Transverse colon (tissue), 4 donors: ENCODE measurements at regions not wholly inside any gene's neighbourhood (a gene's known extent, or its start where the extent isn't known, plus 50 kb on each side); places are given as distances from the start of the nearest gene placed in this dataset.

Source experiments
- EP300 ChIP-seq: sonication (generic); formaldehyde crosslinking; IDR thresholded peaks from one replicate; pipeline ENCODE4 v1.6.1; 2017; ENCODE audit warnings: antibody characterized with exemption, low read depth
- POLR2A ChIP-seq: fragments of 450-650 bp; IDR thresholded peaks from one replicate; pipeline ENCODE4 v1.6.1; 2016; ENCODE audit warnings: antibody characterized with exemption, mild to moderate bottlenecking, moderate library complexity
- POLR2AphosphoS5 ChIP-seq, 3 donors: sonication (generic); formaldehyde crosslinking; IDR thresholded peaks; one replicate each; pipeline ENCODE4 v1.6.1; 2016; ENCODE audit warnings: antibody characterized with exemption in 3 of 3
- TF ChIP-seq, protein P1 (sequence below), 5 experiments: fragments of 200-600 bp in 3 of 5; fragments of 450-650 bp in 2 of 5; sonication (generic) in 3 of 5; IDR thresholded peaks; 1 replicate in 2 of 5; 2 replicates in 3 of 5; pipeline ENCODE4 v1.5.1; 2016 to 2017; ENCODE audit warnings: antibody characterized with exemption in 5 of 5, inconsistent platforms in 3 of 5, mild to moderate bottlenecking in 2 of 5, moderate library complexity in 1 of 5

DNA sequence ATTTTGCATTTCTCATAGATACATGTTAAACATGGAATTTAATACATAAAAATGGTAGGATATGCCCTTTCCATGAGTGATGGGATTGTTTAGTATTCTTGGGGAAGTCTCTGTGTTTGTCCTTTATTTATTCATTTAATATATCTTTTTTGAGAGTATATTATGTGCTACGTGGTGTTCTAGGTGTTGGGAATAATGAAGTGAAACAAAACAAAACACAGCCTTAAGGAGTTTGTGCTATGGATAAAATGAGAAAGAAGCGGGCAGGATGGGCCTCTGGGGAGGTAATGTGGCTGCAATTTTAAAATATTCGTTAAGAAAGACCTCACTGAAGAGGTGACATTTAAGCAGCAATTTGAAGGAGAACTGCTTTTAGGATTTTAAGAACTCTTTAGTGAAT, 851.5 kb downstream of the MAFB start:
- TF ChIP-seq, protein P1, sequence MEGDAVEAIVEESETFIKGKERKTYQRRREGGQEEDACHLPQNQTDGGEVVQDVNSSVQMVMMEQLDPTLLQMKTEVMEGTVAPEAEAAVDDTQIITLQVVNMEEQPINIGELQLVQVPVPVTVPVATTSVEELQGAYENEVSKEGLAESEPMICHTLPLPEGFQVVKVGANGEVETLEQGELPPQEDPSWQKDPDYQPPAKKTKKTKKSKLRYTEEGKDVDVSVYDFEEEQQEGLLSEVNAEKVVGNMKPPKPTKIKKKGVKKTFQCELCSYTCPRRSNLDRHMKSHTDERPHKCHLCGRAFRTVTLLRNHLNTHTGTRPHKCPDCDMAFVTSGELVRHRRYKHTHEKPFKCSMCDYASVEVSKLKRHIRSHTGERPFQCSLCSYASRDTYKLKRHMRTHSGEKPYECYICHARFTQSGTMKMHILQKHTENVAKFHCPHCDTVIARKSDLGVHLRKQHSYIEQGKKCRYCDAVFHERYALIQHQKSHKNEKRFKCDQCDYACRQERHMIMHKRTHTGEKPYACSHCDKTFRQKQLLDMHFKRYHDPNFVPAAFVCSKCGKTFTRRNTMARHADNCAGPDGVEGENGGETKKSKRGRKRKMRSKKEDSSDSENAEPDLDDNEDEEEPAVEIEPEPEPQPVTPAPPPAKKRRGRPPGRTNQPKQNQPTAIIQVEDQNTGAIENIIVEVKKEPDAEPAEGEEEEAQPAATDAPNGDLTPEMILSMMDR (IDR thresholded peaks at IDR 0.05): no peak
- TF ChIP-seq POLR2A (no peak), POLR2AphosphoS5 (IDR thresholded peaks at IDR 0.05) (no peak), EP300 (no peak)
